ENCODE measurements at regions not wholly inside any gene's neighbourhood (a gene's known extent, or its start where the extent isn't known, plus 50 kb on each side); places are given as distances from the start of the nearest gene placed in this dataset.

DNA sequence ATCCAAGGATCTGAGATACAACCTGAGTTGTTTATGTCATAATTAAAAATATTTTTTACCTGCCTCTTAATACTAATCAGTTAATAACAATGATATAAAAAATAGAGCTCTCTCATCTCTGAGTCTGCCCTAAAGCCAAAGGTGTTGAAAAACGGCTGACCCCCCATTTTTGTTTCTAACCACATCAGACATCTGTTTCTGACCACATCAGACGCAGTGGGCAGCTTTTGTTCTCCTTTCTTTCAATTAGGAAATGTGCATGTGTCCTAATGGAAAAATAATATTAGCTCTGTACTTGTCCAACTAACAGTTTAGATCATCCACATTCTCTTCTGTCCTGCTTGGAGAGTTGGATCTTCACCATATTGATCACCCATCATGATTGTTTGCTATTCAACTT, 144.6 kb downstream of the SHOX2 start (continued):
- TF ChIP-seq, protein P1, sequence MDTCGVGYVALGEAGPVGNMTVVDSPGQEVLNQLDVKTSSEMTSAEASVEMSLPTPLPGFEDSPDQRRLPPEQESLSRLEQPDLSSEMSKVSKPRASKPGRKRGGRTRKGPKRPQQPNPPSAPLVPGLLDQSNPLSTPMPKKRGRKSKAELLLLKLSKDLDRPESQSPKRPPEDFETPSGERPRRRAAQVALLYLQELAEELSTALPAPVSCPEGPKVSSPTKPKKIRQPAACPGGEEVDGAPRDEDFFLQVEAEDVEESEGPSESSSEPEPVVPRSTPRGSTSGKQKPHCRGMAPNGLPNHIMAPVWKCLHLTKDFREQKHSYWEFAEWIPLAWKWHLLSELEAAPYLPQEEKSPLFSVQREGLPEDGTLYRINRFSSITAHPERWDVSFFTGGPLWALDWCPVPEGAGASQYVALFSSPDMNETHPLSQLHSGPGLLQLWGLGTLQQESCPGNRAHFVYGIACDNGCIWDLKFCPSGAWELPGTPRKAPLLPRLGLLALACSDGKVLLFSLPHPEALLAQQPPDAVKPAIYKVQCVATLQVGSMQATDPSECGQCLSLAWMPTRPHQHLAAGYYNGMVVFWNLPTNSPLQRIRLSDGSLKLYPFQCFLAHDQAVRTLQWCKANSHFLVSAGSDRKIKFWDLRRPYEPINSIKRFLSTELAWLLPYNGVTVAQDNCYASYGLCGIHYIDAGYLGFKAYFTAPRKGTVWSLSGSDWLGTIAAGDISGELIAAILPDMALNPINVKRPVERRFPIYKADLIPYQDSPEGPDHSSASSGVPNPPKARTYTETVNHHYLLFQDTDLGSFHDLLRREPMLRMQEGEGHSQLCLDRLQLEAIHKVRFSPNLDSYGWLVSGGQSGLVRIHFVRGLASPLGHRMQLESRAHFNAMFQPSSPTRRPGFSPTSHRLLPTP (IDR thresholded peaks at IDR 0.05; ENCODE audit: borderline replicate concordance, extremely low read depth, insufficient read length), result no peak
- TF ChIP-seq ZBTB8A (IDR thresholded peaks at IDR 0.05; ENCODE audit: partially characterized antibody) (no peak), ZNF184 (CRISPR knock-in tag; IDR thresholded peaks at IDR 0.05) (no peak), RAD51 (IDR thresholded peaks at IDR 0.05; ENCODE audit: borderline replicate concordance, low read depth) (no peak), JUN (IDR thresholded peaks at IDR 0.05; ENCODE audit: borderline replicate concordance, low read depth, low read length) (no peak), JUN (CRISPR knock-in tag; IDR thresholded peaks at IDR 0.05; ENCODE audit: borderline replicate concordance) (no peak), ZC3H11A (IDR thresholded peaks at IDR 0.05; ENCODE audit: low read depth, low read length) (no peak), RUNX1 (IDR thresholded peaks at IDR 0.05; ENCODE audit: low read depth) (no peak), ZNF780A (CRISPR knock-in tag; IDR thresholded peaks at IDR 0.05) (no peak)
- TF ChIP-seq, protein P2, sequence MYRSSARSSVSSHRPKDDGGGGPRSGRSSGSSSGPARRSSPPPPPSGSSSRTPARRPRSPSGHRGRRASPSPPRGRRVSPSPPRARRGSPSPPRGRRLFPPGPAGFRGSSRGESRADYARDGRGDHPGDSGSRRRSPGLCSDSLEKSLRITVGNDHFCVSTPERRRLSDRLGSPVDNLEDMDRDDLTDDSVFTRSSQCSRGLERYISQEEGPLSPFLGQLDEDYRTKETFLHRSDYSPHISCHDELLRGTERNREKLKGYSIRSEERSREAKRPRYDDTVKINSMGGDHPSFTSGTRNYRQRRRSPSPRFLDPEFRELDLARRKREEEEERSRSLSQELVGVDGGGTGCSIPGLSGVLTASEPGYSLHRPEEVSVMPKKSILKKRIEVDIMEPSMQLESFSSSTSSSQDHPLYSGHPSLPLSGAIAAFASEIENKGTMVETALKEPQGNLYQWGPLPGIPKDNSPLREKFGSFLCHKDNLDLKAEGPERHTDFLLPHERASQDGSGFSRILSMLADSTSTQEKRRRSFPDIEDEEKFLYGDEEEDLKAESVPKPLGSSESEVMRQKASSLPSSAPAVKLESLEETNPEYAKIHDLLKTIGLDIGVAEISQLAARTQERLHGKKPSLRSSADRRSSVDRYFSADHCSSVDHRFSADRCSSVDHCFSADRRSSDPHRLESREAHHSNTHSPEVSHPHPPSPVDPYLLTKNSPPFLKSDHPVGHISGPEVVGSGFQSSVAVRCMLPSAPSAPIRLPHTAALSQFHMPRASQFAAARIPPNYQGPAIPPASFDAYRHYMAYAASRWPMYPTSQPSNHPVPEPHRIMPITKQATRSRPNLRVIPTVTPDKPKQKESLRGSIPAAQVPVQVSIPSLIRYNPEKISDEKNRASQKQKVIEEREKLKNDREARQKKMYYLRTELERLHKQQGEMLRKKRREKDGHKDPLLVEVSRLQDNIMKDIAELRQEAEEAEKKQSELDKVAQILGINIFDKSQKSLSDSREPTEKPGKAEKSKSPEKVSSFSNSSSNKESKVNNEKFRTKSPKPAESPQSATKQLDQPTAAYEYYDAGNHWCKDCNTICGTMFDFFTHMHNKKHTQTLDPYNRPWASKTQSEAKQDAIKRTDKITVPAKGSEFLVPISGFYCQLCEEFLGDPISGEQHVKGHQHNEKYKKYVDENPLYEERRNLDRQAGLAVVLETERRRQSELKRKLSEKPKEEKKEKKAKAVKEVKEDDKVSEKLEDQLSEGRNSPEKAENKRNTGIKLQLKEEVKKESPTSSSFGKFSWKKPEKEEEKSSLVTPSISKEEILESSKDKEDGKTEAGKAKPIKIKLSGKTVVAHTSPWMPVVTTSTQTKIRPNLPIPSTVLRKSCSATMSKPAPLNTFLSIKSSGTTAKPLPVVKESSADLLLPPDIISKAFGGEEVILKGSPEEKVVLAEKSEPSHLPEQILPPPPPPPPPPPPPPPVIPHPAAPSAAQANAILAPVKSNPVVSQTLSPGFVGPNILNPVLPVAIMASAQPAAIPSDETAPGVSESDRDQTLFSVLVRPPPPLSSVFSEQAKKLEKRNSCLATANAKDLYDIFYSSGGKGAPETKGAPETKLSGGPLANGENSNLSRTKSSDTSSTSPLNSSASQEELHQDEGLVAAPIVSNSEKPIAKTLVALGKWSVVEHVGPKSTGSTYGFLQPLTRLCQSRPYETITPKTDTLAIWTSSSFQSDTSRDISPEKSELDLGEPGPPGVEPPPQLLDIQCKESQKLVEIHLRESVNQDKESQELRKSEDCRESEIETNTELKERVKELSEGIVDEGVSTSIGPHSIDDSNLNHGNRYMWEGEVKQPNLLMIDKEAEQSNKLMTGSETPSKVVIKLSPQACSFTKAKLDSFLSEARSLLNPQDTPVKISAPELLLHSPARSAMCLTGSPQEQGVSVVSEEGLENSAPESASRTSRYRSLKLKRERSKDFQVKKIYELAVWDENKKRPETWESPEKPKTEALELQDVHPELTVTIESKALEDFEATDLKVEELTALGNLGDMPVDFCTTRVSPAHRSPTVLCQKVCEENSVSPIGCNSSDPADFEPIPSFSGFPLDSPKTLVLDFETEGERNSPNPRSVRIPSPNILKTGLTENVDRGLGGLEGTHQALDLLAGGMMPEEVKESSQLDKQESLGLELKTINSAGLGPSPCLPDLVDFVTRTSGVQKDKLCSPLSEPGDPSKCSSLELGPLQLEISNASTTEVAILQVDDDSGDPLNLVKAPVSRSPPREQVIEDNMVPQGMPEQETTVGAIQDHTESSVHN (IDR thresholded peaks at IDR 0.05; ENCODE audit: borderline replicate concordance in 1 of 2, low read depth in 1 of 2), result no peak
